NCI-H1694 treated with DMSO at 0.1 percent for 48 hours (cell line): ENCODE measurements at regions not wholly inside any gene's neighbourhood (a gene's known extent, or its start where the extent isn't known, plus 50 kb on each side); places are given as distances from the start of the nearest gene placed in this dataset.
"Not testable (repeated sequence)": the region's sequence is repeated elsewhere in the genome, so short reads cannot be mapped to it uniquely, and the experiment has no call there.

Experiments
- DNase-seq: peaks from one replicate; lab custom pipeline; 2025; lab: John Stamatoyannopoulos, UW

GRCh38 chr5:58357799-58358500, 101.9 kb downstream of the PLK2 start:
- no peak for DNase-seq

DNA sequence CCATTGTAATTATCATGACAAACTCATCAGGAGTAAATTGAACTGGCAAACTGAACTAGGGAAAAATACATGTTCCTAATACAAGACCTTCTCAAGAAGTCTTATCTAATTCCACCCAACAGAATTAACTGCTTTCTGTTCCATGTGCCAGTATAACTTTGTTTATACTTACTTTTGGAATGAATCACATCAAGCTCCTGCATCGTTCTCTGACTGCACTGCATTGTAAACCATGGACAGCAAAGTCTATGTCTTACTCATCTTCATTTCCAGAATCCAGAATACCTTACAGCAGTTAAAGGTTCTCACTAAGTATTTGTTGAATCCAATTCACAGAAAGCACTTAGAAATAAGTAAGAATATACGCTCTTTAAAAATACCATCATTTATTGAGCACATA, 102.8 kb downstream of the PLK2 start:
- DNase-seq, result no peak

- DNase-seq, result no peak
These were observed 103.2 kb downstream of the PLK2 start for GRCh38 chr5:58356662-58357061.

DNA sequence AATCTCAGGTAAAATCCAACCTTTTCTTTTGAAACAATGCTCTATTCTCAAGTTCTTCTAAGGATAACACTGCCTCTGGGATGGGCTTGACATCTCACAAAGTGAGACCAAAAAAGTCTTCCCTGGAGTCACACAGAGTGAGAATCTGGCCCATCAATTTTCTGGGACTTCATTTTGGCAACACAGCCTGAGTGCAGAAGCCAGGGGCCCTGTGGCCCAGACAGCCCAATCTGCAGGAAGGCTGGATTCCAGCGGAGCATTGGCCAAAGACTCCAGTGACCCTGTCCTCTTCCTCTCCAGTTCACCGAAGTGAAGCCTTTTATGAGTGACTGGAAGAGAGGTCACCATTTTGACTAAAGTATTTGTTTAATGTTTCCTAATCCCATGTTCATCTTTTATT, 105.1 kb downstream of the PLK2 start:
- DNase-seq, result no peak

DNA sequence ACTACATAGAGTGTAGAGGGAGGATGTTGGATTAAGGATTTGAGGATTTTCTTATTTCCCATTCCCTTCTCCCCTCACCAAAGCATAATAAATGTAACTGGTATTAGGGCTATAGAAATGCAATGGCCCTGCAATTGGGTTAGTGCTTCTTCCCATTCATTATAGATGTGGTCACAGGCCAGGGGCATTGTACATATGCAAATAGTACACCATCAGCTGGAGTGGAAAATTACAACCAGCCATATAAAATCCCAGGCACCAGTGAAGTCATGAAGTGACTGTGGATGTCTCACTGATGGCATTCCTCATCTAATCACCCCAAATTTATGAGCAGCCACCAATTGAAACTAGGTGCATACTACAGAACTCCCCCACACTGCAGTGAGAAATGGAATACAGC, 105.9 kb downstream of the PLK2 start:
- DNase-seq, result no peak

DNA sequence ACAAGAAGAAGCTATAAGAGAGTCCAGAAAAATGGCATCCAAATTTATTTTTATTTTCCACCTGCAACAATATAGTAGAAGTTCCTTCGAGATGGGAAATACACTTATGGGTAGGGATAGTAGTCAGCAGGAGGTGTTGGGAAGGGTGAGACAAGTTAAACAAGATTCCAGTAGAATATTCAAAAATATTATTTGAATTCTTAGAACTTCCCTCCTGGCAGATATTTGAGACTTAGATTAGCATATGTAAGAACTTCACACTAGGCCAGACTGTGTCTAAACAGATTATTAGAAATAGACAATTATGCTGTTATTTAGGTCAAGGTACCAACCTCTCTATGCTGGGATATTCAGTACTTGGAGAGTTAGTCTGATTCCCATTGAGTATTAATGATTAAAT, 108.7 kb downstream of the PLK2 start:
- no peak for DNase-seq

DNA sequence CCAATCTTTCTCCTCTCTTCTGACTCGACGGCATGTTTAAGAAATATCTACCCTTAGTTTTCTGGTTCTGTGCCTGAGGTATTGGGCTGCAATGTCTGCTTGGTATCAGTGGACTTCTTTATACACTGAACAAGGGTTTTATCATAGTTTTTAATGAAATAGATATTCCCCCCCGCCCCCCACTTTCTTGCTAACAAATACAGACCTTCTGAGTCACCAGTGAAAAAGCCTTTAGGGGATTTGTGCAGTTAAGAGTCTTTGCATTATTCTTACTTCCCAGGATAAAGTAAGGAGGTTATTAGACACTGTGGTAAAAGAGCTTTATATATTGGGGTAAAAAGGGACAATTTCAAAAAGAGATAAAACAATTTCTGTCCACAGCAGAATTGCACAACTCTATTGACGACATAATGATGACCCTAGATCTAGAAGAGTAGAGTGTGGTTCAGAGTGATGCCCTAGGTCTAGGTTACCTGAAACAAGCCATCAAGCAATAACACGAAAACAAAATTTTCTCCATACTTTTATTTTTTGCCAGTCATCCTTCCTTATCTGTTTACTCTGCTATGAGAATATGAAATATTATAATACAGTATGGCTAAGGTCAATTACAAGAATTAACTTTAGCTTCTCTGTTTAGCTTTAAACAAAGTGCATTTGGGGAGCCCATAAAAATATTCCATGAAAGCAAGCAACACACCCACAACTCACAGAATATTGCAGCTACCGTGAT, 110.7 kb downstream of the PLK2 start:
- no peak for DNase-seq

- no peak for DNase-seq
These were observed 113.8 kb downstream of the PLK2 start for GRCh38 chr5:58346041-58346440.

GRCh38 chr5:58341476-58341875, 118.4 kb downstream of the PLK2 start:
- DNase-seq, result no peak

- no peak for DNase-seq
These were observed 124.4 kb downstream of the PLK2 start for GRCh38 chr5:58335518-58335917.

- no peak for DNase-seq
These were observed 125.9 kb downstream of the PLK2 start for GRCh38 chr5:58334035-58334434.

GRCh38 chr5:58330781-58331180, 129.1 kb downstream of the PLK2 start:
- DNase-seq, result no peak

- no peak for DNase-seq
These were observed 132.6 kb downstream of the PLK2 start for GRCh38 chr5:58327289-58327688.

GRCh38 chr5:58326022-58326421, 133.9 kb downstream of the PLK2 start:
- DNase-seq, result no peak

DNA sequence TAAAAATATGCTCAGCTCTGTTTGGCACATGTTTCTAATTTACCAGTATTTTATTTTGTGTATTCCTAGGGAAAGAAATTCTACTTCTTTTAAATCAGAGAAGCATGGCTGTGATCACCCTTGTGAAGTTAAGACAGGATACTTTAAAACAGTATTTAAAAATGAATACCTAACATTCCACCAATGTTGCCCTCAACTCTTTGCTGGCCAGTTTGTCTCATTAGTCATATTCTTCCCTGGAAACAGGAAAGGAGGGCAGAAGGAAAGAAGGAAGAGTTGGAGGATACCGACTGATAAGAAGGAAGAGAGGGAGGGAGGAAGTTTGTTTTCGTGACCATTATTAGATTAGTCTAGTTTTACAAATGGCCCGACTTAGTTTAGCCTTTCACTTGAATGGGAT, 137.4 kb downstream of the PLK2 start:
- no peak for DNase-seq

DNA sequence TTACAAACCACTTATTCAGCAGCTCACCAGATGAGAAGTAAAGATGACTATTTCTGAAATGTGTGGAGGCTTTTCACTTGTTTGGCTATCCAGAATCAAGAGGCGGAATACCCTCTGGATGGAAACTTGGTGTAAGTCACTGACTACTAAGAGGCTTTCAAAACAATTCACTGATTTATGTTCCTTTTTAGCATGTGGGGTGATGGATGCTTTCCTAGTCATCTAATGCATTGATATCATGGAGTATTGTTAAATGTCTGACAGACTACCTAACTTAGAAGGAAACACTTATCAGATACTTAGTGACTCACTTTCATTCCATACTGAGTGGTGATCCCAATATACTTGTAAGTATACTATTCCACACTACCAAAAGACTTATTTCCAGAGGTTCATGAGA, 141.4 kb downstream of the PLK2 start:
- DNase-seq, result no peak

GRCh38 chr5:58317808-58318207, 142.1 kb downstream of the PLK2 start:
- DNase-seq, result no peak

- DNase-seq, result no peak
These were observed 142.9 kb downstream of the PLK2 start for GRCh38 chr5:58317009-58317408.

- no peak for DNase-seq
These were observed 144.1 kb downstream of the PLK2 start for GRCh38 chr5:58315794-58316193.

DNA sequence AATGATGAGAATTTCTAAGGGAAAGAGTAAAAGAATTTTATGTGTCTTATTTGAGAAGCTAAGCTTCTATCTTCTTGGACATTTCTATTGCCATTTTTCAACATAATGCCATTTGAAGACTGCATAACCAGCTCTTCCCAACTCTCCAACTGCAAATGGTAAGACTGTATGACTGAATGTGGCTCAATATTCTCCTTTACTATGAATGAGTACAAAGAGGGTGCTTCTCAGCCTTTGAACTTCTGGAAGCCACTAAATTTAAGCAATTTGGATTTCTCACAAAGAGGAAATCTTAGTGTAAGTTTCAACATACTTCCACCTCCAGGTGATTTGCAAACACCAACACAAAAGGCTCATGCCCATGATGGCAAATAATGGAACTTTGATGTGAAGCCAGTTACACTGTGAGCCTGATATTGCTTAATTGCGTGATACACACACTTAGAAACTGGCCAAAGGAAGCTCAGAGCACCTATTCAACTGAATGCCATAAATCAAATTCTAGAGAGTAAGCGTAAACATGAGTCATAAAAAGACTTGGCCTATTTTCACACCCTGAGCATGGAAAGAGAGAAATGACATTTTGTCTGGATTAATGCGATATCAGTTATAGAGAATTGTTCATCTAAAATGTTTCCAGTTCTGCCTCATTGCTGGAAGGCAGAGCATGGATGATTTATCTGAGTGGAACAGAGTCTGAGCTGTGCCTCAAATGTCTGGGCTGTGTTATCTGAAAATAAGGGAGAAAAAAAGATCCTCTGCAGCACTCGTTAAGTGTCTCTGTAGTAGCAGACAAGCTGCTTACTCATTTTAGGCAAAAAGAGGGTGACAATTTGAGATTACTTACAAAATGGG, 145.3 kb downstream of the PLK2 start:
- no peak for DNase-seq

DNA sequence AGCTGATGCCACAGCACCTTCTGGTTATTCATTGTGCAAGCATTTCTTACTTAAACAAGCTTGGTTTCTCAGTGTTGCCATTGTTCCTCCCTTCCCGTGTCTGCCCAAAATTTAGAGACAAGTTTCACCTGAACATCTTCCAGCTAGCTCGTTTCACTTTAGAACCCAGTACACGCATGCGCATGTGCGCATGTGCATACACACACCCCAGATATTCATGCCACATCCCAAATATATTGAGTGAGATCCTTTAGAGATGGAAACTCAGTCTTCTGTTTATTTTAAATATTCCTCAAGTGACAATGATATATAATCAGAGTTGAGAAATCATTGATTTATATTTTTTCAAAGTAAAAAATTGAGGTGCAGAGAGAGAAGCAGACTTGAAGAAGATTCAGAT, 147.6 kb downstream of the PLK2 start:
- DNase-seq, result no peak

- DNase-seq, result no peak
These were observed 148.4 kb downstream of the PLK2 start for GRCh38 chr5:58311526-58311925.

- not testable (repeated sequence) for DNase-seq
These were observed 151.5 kb downstream of the PLK2 start for GRCh38 chr5:58308384-58308783.
